Liver (tissue), 8 donors: ENCODE measurements at regions not wholly inside any gene's neighbourhood (a gene's known extent, or its start where the extent isn't known, plus 50 kb on each side); places are given as distances from the start of the nearest gene placed in this dataset.

Source experiments
- DNase-seq: peaks from one replicate; pipeline ENCODE4 v3.0.0-alpha.2; 2017; ENCODE audit warnings: low spot score
- H3K27ac ChIP-seq, 2 donors: one replicate each; pipeline ENCODE4 v1.7.0; 2013; ENCODE audit warnings: inconsistent platforms in 2 of 2, low read length in 2 of 2, control low read depth in 1 of 2, low read depth in 1 of 2, mild to moderate bottlenecking in 1 of 2
- H3K27me3 ChIP-seq, 4 donors: one replicate each; pipeline versions ENCODE4 v1.6.1 to v1.7.0; 2013; ENCODE audit warnings: low read length in 3 of 4, inconsistent platforms in 1 of 4, mild to moderate bottlenecking in 1 of 4, moderate library complexity in 1 of 4; ENCODE audit not compliant: control insufficient read depth in 4 of 4, insufficient read depth in 4 of 4
- H3K36me3 ChIP-seq, 4 donors: one replicate each; pipeline versions ENCODE4 v1.6.1 to v1.7.0; 2013; ENCODE audit warnings: low read length in 3 of 4, mild to moderate bottlenecking in 3 of 4, low read depth in 1 of 4, moderate library complexity in 1 of 4; ENCODE audit not compliant: control insufficient read depth in 4 of 4, insufficient read depth in 3 of 4
- H3K4me1 ChIP-seq, 4 donors: one replicate each; pipeline versions ENCODE4 v1.6.1 to v1.7.0; 2013; ENCODE audit warnings: low read length in 3 of 4, mild to moderate bottlenecking in 3 of 4, moderate library complexity in 1 of 4; ENCODE audit not compliant: control insufficient read depth in 4 of 4, insufficient read depth in 4 of 4
- H3K4me3 ChIP-seq, 3 donors: one replicate each; pipeline versions ENCODE4 v1.6.1 to v1.7.0; 2013; ENCODE audit warnings: low read length in 3 of 3, control low read depth in 1 of 3, low read depth in 1 of 3, mild to moderate bottlenecking in 1 of 3
- H3K9ac ChIP-seq, 2 donors: one replicate each; pipeline ENCODE4 v1.7.0; 2013; ENCODE audit warnings: low read length in 2 of 2, mild to moderate bottlenecking in 2 of 2, moderate library complexity in 2 of 2, control low read depth in 1 of 2, low read depth in 1 of 2
- H3K9me3 ChIP-seq, 4 donors: one replicate each; pipeline versions ENCODE4 v1.6.1 to v1.7.0; 2013; ENCODE audit warnings: low read length in 3 of 4; ENCODE audit not compliant: control insufficient read depth in 4 of 4
- EGR1 ChIP-seq, 2 donors: IDR thresholded peaks; 2 replicates each; pipeline ENCODE4 v1.6.1; 2016 to 2018; ENCODE audit warnings: antibody characterized with exemption in 2 of 2, low read depth in 2 of 2
- FOXA2 ChIP-seq: IDR thresholded peaks from 2 replicates; pipeline ENCODE4 v1.6.1; 2016; ENCODE audit warnings: antibody characterized with exemption
- HNF4A ChIP-seq, 2 donors: conservative IDR thresholded peaks; 2 replicates each; pipeline ENCODE4 v1.6.1; 2016; ENCODE audit warnings: antibody characterized with exemption in 2 of 2, mild to moderate bottlenecking in 2 of 2
- RAD21 ChIP-seq, 2 donors: IDR thresholded peaks; 2 replicates each; pipeline ENCODE4 v1.6.1; 2016; ENCODE audit warnings: antibody characterized with exemption in 2 of 2, mild to moderate bottlenecking in 2 of 2
- REST ChIP-seq: IDR thresholded peaks from 2 replicates; pipeline ENCODE4 v1.6.1; 2016; ENCODE audit warnings: antibody characterized with exemption, mild to moderate bottlenecking
- SP1 ChIP-seq: IDR thresholded peaks from 2 replicates; pipeline ENCODE4 v1.6.1; 2018; ENCODE audit warnings: antibody characterized with exemption, mild to moderate bottlenecking
- YY1 ChIP-seq: IDR thresholded peaks from 2 replicates; pipeline ENCODE4 v1.6.1; 2016; ENCODE audit warnings: antibody characterized with exemption, mild to moderate bottlenecking
- ZBTB33 ChIP-seq: IDR thresholded peaks from 2 replicates; pipeline ENCODE4 v1.6.1; 2016; ENCODE audit warnings: antibody characterized with exemption
- WGBS: extraction: QIAGEN DNeasy Blood & Tissue Kit; methylation state at CpG from one replicate; pipeline ENCODE4 v1.1.7; 2013; 5-methylcytosine and 5-hydroxymethylcytosine counted together
- TF ChIP-seq, protein P1 (sequence below): fragments of 150-350 bp; IDR thresholded peaks from 2 replicates; pipeline ENCODE4 v1.5.1; 2017; ENCODE audit warnings: improper control_type of control experiment, low read depth, low read length; ENCODE audit not compliant: missing input control
- TF ChIP-seq, protein P2 (sequence below): IDR thresholded peaks from 2 replicates; pipeline ENCODE4 v1.6.1; 2016; ENCODE audit warnings: antibody characterized with exemption
- TF ChIP-seq, protein P3 (sequence below): IDR thresholded peaks from 2 replicates; pipeline ENCODE4 v1.6.1; 2016; ENCODE audit warnings: antibody characterized with exemption
- donor health status: healthy.
- donor health status: healthy.
- donor health status: healthy.
- donor health status: healthy.
- donor health status: healthy.

GRCh38 chr16:55217392-55217791, 106.6 kb upstream of the IRX6 start:
- TF ChIP-seq EGR1 (IDR thresholded peaks at IDR 0.05; ENCODE audit: low read depth in 2 of 2) = no peak
- TF ChIP-seq ZBTB33 = no peak
- TF ChIP-seq, protein P1, sequence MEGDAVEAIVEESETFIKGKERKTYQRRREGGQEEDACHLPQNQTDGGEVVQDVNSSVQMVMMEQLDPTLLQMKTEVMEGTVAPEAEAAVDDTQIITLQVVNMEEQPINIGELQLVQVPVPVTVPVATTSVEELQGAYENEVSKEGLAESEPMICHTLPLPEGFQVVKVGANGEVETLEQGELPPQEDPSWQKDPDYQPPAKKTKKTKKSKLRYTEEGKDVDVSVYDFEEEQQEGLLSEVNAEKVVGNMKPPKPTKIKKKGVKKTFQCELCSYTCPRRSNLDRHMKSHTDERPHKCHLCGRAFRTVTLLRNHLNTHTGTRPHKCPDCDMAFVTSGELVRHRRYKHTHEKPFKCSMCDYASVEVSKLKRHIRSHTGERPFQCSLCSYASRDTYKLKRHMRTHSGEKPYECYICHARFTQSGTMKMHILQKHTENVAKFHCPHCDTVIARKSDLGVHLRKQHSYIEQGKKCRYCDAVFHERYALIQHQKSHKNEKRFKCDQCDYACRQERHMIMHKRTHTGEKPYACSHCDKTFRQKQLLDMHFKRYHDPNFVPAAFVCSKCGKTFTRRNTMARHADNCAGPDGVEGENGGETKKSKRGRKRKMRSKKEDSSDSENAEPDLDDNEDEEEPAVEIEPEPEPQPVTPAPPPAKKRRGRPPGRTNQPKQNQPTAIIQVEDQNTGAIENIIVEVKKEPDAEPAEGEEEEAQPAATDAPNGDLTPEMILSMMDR = no peak
- TF ChIP-seq, protein P2, sequence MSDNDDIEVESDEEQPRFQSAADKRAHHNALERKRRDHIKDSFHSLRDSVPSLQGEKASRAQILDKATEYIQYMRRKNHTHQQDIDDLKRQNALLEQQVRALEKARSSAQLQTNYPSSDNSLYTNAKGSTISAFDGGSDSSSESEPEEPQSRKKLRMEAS = no peak
- no peak for TF ChIP-seq FOXA2
- no peak for TF ChIP-seq HNF4A (conservative IDR thresholded peaks at IDR 0.05)
- no peak for TF ChIP-seq YY1
- TF ChIP-seq, protein P3, sequence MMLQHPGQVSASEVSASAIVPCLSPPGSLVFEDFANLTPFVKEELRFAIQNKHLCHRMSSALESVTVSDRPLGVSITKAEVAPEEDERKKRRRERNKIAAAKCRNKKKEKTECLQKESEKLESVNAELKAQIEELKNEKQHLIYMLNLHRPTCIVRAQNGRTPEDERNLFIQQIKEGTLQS = no peak
- no peak for TF ChIP-seq REST
- TF ChIP-seq SP1 = no peak

DNA sequence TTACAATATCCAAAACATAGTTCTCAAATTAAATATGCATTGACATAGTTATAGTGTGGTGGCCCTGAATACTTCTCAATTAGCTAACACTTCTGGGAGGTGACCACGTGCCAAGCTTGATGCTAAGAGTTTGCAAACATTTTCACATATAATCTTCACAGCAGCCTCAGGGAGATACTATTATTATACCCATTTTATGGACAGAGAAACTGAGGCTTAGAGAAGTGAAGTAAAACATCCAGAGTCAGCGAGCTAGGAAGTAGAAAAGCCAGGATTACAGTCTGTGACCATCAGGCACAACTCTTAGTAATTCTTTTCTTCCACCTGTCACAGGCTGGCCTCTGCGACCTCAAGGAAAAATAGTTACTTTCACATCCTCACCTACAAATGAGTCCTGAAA, 102.2 kb upstream of the IRX6 start:
- H3K27me3 ChIP-seq = no peaks in the 10 kb centered on the region
- TF ChIP-seq ZBTB33 = no peak
- no peak for TF ChIP-seq SP1
- no peak for TF ChIP-seq RAD21 (IDR thresholded peaks at IDR 0.05)
- TF ChIP-seq REST = no peak
- TF ChIP-seq HNF4A (conservative IDR thresholded peaks at IDR 0.05) = no peak
- no peak overlapping the region for H3K27ac ChIP-seq
- peaks cover 0 to 3% (median 0%) of the 10 kb centered on the region in 4 donors for H3K9me3 ChIP-seq
- no peak for DNase-seq
- no peaks in the 10 kb centered on the region for H3K4me1 ChIP-seq
- H3K9ac ChIP-seq = no peak overlapping the region
- 74% methylated on average over 3 of the region's 3 CpGs for WGBS
- H3K4me3 ChIP-seq = no peak overlapping the region
- no peaks in the 10 kb centered on the region for H3K36me3 ChIP-seq

More at GRCh38 chr16:55217392-55217791, 106.6 kb upstream of the IRX6 start:
- H3K4me3 ChIP-seq = no peak overlapping the region
- H3K36me3 ChIP-seq = no peaks in the 10 kb centered on the region
- no peaks in the 10 kb centered on the region for H3K4me1 ChIP-seq
- no peaks in the 10 kb centered on the region for H3K9me3 ChIP-seq
- no peak overlapping the region for H3K27ac ChIP-seq
- H3K27me3 ChIP-seq = no peaks in the 10 kb centered on the region
- H3K9ac ChIP-seq = no peak overlapping the region
- 47% methylated on average over 2 of the region's 2 CpGs for WGBS
- no peak for DNase-seq
